Activated CD4-positive, alpha-beta T cell treated with anti-CD3 and anti-CD28 coated beads for 24 hours (primary cell): ENCODE measurements at regions not wholly inside any gene's neighbourhood (a gene's known extent, or its start where the extent isn't known, plus 50 kb on each side); places are given as distances from the start of the nearest gene placed in this dataset.

Experiments used
- DNase-seq, 2 donors: peaks; one replicate each; pipeline ENCODE4 v3.0.0-alpha.2; 2020; ENCODE audit warnings: low read depth in 2 of 2

DNA sequence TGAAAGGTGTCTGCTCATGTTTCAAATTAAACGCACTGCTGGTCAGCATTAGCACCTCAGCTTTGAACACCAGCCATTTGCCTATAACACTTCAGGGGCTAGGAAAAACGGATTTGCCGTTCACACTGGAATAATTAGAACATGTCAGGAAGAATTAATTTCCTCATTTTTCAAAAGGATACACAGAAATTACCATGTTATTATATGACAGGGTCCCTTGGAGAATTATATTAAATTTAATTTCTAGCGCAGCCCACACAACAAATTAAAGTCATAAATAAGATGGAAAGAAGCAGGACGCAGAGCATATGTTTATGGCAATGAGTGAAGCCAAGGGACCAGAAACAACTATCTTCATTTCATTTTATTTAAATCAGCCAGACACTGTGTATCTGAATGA lies 83.8 kb upstream of the SOX6 start:
- DNase-seq, result no peak

DNA sequence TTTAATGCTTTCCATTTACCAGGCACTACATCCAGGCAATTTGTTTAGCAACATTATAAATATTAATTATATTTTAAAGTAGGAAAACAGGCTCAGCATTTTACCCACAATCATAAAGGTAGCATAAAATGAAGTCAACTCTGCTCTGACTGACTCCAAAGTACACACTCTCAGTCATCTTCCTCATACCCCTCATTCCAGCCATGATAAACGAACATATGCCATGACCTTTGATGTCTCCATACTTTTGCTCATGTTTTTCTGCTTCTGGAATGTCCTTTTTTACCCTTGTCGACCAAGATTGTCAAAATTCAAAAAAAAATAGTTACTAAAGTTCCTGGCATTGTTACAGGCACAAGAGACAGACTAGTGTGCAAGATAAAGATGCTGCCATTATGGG lies 77.7 kb upstream of the SOX6 start:
- DNase-seq, result no peak

- DNase-seq, result no peak
These were observed 74.3 kb upstream of the SOX6 start for GRCh38 chr11:16430674-16431073.

GRCh38 chr11:16421826-16422225 lies 65.5 kb upstream of the SOX6 start:
- DNase-seq, result no peak

GRCh38 chr11:16418428-16419097 lies 62.2 kb upstream of the SOX6 start:
- DNase-seq, result no peak

DNA sequence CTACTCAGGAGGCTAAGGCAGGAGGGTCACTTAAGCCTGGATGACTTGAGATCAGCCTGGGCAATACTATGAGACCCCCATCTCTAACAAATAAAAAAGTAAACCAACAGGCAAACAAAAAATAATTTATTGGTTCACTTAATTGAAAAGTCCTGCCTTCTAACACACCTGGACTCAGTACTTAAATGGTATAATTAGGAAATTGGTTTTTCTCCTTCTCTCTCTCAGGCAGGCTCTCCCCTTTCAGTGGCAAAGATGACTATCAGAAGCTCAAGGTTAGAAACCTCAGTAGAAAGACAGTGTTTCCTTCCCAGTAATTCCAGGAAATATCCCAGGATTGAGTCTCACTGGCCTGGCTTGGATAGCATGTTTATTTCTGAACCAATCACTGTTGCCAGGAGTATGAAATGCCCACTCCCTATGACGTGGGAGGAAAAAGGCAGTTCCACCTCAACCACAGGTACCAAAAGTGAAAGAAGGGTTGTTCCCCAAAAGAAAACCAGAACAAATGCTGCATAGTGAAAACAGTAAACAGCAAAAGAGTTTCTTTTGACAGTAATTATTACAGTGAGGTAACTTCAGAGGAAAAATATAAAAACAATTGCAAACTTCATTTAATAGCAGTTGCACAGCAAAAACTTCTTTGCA lies 56.3 kb upstream of the SOX6 start:
- no peak for DNase-seq

- no peak for DNase-seq
These were observed 54.1 kb upstream of the SOX6 start for GRCh38 chr11:16410479-16410878.

DNA sequence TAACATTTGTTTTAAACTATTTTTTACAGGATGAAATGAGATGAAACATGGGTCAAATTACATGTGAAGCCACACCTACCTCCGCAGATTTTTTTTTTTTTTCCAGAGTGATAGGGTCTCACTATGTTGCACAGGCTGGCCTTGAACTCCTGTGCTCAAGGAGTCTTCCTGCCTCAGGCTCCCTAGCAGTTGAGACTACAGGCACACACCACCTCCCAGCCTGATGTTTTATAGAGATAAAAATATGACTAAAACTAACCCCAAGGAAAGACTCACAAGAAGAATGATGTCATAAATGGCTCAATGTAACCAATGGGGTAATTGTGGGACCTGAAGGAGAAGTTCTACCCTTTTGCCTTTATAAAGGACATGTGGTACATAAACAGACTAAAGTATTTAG lies 52.3 kb upstream of the SOX6 start:
- DNase-seq, result no peak

- DNase-seq, result no peak
These were observed 49.9 kb upstream of the SOX6 start for GRCh38 chr11:16406226-16406625.
